NCI-H2171 treated with DMSO at 0.1 percent for 48 hours (cell line): ENCODE measurements at regions not wholly inside any gene's neighbourhood (a gene's known extent, or its start where the extent isn't known, plus 50 kb on each side); places are given as distances from the start of the nearest gene placed in this dataset.

Source experiments
- DNase-seq: peaks from one replicate; lab custom pipeline; 2025; lab: John Stamatoyannopoulos, UW

DNA sequence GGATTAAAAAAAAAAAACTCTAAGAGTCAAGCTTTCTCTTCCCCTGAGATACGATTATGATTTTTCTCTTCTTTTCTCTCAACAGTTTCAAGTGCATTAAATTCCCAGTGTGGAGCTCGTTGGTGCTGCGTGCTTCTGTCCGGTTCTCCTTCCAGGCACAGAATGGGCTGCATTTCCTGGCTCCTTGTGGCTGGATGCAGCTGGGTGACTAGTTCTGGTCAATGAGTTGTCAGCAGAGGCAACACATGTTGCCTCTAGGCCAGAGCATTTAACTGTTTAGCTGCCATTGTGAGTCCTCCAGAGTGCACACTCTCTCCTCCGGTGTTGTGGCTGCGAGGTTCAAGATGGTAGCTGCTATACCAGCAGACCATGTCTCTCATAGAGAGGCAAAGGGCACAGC lies 312.9 kb downstream of the RRAGC start:
- DNase-seq, result no peak

DNA sequence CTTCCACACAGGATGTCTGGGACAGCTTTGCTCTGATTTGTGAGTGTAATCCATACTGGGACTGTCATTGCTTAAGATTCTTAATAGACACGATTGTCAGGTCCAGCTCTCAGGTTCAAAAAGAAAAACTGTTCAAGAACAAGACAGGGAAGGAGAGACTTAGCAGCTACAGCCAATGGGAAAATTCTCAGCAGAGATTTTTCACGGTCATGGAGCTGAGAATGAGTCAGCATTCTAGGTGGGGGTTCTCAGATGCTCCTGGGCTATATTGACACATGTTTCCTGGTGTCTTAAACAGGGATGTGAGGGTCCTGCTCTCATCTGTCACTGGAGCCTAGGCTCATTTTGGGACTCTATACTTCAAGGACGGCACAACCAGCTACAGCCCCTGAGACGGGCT lies 318.3 kb downstream of the RRAGC start:
- peak; percentile 10 for DNase-seq

DNA sequence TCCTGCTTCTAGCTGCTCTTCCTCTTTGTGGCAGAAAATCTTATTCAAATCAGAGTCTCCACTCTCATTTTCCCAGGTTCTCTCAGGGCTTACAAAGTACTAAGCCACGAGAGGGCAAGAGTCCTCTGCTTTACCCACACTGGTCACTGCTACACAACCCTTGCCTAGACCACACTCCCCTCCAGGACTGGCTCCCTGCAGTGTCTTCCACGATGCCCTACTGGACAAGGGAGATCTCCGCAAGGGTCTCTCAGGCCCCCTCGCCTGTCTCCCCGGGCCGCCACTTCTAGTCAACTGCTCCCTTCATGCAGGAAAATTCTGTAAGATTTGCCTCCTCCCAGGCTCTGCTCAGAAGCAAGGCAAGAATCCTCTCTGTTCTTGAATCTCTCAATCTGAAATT lies 319.6 kb downstream of the RRAGC start:
- no peak for DNase-seq

DNA sequence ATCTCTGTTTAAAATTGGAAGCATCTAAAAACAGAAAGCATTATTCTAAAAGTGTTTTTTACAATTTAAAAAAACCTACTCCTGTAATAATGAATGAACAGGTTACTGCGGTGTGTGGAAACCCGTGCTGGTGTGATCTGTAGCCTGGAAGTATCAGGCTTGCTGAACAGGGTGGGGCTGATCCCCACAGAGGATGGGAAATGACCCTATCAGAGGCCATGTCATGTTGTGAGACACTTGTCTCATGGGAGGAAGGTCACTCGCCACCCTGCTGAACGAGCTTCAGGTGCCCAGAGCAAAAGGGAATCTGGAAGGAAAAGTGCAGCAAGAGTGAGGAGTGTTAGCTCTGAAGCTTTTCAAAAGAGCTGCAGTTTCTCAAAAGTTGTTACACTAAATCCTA lies 320.7 kb downstream of the RRAGC start:
- DNase-seq, result no peak

DNA sequence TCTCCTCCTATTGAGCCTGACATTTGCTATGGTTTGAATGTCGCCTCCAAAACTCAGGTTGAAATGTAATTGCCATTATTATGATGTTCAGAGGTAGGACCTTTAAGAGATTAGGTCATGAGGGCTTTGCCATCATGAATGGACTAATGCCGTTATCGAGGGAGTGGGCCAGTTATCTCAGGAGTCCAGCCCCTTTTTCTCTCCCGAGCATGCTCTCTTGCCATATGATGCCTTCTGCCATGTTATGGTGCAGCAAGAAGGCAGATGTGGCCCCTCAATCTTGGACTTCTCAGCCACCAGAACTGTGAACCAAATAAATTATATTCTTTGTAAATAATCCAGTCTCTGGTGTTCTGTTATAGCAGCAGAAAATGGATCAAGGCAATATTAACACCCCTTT lies 323.5 kb downstream of the RRAGC start:
- DNase-seq, result no peak

DNA sequence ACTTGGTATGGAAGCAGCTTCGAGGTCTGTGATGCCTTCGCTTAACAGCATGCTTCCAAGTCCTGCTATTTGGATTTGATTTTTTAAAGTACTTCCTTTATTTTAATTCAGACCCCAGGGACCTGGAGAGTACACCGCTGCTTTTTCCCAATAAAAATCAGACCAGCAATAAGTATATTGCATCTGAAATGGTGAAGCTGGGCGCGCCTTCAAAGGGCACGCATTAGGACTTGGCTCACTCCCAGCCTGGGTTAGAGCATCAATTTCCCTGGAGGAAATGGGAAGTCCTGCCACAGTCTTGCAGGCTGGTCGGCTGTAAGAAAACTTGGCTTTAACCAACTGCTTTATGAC lies 325.1 kb downstream of the RRAGC start:
- no peak for DNase-seq

DNA sequence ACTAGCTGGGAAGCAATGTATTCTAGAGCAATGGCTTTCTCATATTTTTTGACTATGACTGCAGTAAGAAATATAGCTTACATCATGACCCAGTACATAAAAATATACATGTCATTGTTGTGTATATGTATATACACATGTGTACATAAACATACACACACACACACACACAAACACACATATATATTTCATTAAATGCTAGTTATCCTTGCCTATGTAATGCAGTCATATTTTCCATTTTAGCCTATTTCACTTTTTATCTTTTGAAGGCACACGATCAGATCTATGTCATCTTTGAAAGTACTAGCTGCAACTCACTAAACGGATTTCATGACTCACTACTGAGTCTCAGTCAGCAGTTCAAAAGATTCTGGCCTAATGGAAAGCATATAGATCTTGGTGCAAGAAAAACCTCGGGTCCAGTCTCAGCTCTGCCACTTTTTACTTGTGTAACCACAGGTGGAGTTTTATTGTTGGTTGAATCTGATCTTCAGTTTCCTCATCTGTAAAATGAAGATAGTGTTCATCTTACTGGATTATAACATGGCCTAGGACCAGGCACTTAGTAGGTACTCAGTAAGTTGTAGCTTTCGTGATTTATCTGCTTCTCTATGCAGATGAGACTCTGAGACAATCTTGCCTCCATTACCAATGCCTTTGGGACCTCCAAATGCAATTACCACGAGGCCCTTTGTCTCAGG lies 325.6 kb downstream of the RRAGC start:
- DNase-seq, result no peak

DNA sequence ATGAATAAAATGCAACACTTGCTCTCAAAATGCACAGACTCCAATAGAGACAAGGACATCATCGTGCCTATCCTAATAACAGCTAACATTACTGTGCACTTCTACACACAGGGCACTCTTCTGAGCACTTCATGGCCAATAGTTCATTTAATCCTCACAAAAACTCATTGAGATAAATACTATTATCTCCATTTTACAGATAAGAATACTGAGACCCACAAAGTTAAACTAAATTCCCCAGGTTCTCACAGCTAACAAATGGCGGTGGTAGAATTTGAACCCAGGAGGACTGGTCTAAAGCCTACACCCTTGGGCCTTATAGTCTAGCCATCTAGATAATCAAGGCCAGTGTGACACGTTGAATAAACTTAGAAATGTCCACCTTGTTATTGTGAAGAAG lies 328.6 kb downstream of the RRAGC start:
- DNase-seq, result no peak

DNA sequence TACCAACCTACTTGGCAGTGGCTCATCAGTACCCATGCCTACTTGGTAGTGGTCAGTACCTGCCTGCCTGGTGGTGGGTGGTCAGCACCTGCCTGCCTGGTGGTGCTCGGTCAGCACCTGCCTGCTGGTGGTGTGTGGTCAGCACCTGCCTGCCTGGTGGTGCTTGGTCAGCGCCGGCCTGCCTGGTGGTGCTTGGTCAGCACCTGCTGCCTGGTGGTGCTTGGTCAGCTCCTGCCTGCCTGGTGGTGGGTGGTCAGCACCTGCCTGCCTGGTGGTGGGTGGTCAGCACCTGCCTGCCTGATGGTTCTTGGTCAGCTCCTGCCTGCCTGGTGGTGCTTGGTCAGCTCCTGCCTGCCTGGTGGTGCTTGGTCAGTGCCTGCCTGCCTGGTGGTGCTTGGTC lies 329.6 kb downstream of the RRAGC start:
- no peak for DNase-seq

DNA sequence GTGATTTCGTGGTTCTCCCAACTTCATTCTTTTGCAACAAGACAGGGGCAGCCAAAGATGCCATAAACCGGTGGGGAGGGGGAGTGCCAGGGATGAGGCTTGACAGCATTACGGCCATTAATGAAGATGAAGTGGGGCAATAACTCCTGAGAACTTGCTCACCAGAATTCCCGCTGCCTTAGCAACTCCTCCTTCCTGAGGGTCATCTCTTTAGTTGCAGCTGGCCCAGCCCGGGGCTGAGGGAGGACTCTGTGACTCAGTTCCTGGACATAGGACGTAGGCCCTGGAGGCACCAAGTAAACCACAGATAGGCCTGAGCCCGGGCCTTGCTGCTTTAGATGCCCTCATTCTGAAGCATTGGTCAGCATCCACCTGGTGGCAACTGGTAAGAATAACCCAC lies 330.2 kb downstream of the RRAGC start:
- DNase-seq, result no peak

DNA sequence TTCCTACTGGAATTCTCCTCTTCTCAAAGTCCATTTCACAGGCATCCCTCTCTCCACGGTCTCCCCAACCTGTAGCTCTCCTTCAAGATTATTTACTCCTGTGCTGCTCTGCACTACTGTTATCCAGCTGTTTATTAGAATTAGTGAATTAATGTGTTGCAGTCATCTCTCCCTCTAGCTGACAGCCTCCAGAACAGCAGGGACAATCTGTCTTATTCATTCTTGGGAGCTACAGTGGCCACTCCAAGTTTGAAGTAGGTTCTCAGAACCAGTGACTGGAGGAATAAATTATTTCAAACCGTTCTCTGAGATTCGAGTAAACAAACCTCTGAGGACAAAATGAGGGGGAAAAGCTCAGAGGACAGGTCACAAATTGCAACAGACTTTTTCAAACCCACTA lies 330.9 kb downstream of the RRAGC start:
- no peak for DNase-seq

DNA sequence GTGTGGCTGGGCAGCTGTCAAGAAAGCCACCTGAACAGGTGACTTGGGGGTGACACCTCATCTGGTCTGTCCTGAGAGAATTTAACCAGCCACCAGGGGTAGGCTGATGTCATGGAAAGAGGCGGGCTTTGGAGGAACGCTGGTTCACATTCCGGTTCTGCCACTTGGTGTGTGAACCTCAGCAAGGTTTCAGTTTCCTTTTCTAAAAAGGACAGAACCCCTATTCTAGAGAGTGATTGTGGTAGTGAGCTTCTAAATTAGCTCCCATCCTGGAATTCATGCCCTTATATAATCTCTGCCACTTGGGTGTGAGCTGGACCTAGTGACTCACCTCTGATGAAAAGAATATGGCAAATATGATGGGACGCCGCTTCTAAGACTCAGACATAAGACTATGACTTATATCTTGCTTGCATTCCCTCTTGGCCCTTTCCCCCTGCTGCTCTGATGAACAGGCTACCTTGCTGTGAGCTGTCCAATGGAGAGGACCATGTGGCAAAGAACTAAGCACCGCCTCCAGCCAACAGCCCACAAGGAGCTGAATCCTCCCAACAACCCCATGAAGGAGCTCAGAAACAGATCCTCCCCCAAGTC lies 332.1 kb downstream of the RRAGC start:
- no peak for DNase-seq

DNA sequence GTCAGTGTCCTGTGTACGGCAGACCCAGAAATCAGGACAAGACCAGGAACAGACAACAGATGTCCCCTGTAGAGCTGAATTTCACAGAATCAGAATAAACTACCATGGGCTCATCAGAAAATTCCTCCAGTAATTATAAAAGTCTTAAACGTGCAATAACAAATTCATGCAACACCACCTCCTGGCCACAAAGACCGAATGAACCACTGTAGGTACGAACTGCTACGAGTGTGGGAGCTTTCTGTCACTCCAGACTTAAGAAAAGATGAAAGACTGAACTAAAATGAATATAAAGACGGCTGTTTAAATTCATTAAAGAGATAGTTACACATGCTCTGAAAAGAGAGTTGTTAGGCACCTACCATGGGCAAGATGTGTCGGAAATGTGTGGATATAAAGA lies 333.5 kb downstream of the RRAGC start:
- no peak for DNase-seq

DNA sequence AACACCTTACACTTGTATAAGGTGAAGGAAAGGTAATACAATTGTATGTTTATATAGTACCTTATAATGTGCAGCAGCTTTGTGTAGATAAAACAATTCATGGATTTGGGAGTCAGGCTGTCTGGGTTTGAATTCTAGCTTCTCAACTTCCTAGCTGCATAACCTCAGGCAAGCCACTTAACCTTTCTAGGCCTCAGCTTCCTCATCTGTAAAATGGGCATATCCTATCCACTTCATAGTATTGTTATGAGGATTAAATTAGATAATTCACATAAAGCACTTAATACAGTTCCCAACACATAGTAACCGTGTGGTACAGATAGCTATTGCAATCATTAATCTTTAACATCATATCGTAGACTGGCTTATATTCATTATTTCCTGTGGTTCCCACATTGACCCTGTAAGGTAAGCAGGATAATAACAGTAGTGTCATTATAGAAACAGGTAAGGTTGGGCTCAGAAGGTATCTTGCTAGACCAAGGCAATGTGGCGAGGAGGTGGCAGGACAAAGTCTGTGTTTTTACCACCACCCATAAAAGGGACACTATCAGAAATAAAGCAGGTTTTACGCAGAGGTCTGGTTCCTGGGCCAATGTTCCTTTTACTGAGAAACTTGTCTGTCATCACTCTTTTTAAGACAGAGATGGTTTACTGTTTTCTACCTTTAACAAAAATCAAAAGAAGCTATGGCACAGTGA lies 334.1 kb downstream of the RRAGC start:
- DNase-seq, result no peak

DNA sequence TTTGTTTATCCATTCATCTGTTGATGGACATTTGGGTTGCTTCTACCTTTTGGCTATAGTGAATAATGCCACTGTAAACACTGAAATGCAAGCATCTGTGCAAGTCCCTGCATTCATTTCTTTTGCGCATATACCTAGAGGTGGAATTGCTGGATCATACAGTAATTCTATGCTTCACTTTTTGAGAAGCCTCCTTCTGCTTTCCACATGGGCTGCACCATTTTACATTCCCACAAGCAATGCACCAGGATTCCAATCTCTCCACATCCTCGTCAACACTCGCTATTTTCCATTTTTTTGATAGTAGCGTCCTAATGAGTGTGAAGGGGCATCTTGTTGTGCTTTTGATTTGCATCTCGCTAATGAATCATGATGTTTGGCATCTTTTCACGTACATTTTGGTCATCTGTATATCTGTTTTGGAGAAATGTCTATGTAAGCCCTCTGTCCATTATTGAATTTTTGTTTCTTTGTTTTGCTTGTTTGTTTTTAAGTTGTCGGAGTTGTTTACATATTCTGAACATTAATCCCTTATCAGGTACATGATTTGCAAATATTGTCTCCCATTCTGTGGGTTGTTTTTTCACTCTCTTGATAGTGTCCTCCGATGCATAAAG lies 335.4 kb downstream of the RRAGC start:
- DNase-seq, result no peak

DNA sequence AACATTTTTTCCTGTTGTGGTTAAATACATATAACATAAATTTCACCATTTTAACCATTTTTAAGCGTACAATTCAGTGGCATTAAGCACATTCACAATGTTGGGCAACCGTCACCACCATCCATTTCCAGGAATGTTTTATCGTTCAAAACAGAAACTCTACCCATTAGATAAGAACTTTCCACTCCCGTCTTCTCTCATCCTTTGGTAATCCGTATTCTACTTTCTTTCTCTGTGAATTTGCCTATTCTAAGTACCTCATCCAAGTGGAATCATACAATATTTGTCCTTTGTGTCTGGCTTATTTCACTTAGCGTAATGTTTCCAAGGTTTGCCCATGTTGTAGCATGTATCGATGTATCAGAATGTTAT lies 336.0 kb downstream of the RRAGC start:
- DNase-seq, result no peak

DNA sequence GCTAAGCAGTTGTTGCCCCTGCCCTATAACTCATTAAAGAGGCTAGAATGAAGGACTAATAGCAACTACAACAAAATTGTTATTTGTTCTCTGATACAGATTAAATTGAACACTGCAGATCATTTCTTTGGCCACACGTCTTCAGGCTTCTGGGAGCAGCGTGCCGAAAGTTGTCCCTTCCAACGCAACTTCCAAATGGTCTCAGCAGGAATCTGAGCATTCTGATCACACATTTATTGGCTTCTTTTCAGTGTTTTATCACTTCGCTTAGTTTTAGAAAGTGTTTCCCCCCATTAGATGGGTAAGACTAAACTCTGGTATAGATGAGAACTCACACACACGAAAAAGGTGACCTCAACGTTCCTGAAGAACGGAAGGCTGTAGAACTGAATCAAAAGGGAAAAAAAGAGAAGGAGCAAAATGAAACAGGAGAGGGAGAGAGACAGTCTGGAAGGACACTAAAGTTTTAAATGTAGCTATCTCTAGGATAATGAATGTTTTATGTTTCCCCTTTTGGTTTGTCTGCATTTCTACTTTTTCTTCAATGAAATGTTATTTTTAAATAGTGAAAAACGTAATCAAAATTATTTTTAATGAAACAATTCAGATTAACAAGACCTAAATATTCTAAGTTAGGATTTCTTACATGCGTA lies 336.5 kb downstream of the RRAGC start:
- no peak for DNase-seq

DNA sequence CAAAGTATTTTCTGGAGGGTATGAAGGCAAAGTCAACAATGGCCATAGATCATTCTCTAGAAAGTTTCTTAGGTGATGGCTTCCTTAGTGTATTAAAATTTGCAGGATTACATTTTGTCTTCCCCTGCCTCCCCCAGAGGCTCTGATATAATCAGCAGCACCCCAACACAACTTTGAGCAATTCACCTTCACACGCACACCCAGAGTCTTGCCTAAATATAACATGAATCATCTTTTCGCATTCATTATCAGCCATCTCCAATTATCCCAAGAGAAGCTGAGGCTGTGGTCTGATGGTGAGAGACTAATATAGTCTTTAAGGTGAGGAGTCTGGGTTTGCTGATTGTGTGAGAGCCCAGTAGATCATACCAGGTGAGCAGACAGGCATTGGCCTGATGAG lies 343.0 kb downstream of the RRAGC start:
- DNase-seq, result no peak

DNA sequence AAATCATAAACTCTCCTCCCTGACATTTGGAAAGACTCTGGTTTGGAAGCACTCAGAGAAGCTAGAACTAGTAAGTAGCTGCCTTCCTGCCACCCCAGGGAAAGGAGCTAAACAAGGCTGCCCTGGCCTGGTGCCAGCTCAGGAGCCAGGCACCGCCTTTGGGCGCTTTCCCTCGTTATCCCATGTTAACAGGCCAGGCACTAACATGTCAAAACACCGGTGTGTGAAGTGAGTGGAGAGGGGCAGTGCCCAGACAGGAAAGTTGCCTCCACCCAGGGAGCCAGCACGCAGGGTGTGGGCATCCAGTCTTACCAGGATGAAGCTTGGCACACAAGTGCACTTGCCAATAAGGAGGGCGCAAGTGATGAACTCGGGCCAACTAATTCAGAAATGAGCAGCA lies 346.8 kb downstream of the RRAGC start:
- peak; percentile 41 for DNase-seq

DNA sequence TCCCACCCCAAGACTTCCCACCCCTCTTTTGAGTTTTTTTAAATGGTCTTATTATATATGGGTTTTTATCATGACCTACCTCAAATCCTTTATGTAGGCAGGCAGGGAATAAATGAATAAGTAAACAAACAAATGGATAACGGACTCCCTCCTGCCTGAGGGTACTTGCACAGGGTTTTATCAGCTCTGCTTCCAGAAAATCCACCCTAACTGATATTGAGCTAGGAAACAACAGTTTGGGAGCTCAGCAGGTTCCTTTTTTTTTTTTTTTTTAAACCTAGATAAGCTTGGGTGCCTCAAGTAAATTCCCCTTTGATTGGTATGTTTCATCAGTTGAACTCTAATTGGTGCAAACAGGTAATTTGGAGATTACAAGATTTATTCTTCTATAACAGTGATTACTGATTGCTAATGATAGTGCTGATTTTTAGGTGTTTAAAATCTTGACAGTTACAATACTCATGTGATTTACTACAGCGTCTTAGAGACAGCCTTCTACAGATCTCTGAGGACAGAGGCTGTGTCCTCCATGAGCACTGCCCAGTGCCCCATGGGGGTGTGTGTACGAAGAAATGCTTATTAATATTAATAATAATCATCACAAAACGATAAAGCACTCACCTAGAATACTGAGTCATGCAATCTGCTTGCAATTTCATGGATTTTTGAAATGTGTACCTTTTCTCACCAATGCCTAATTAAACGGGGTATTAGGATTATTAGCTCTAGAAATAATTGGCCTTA lies 347.4 kb downstream of the RRAGC start:
- no peak for DNase-seq

DNA sequence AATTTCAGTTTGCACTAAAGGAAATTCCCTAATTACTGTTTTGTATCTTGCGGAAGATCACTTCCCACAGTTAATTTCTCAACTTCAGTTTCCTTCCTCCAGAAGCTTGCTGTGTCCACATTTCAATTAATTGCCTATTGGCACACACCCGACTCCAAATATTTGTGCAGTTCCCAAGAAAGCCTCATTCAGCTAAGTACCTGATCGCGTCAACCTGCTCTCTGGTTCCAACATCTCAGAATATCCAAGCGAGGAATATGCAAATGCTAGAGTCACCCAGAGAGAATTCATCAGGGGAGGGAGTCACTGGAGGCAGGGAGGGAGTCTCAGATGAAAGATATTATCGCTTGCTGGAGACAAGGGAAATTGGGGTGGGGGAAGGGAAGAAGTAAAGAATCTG lies 351.3 kb downstream of the RRAGC start:
- no peak for DNase-seq

DNA sequence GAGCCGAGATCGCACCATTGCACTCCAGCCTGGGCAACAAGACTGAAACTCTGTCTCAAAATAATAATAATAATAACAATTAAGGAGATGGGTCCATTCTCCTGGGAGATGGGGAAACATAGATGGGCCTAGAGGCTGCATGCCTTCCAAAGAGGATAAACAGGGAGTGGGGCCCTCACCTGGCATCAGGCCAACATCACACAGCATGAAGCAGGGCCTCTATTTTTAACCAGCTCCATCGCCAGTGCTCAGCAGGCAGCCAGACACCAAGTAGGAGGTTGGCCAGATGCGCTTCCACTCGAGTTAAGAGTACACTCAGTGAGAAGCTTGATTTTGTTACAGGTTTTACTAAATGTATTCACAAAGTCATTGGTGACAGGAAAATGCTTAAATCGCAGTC lies 352.0 kb downstream of the RRAGC start:
- peak; percentile 15 for DNase-seq
